GM19372 (cell line): ENCODE measurements at regions not wholly inside any gene's neighbourhood (a gene's known extent, or its start where the extent isn't known, plus 50 kb on each side); places are given as distances from the start of the nearest gene placed in this dataset.

Experiments
- ATAC-seq: cut with Tn5 transposase; IDR thresholded peaks from one replicate; pipeline ENCODE4 v1.9.1; 2021; ENCODE audit warnings: mild to moderate bottlenecking, low read depth, moderate library complexity; ENCODE audit not compliant: unreplicated experiment

- no peak for ATAC-seq
Measured at GRCh38 chr9:87270221-87270847, 227.3 kb upstream of the DAPK1 start.

- ATAC-seq, result no peak
Measured at GRCh38 chr9:87270848-87271234, 226.8 kb upstream of the DAPK1 start.

- no peak for ATAC-seq
Measured at GRCh38 chr9:87271696-87272477, 225.8 kb upstream of the DAPK1 start.

GRCh38 chr9:87275047-87275725 is 222.5 kb upstream of the DAPK1 start:
- ATAC-seq, result no peak

DNA sequence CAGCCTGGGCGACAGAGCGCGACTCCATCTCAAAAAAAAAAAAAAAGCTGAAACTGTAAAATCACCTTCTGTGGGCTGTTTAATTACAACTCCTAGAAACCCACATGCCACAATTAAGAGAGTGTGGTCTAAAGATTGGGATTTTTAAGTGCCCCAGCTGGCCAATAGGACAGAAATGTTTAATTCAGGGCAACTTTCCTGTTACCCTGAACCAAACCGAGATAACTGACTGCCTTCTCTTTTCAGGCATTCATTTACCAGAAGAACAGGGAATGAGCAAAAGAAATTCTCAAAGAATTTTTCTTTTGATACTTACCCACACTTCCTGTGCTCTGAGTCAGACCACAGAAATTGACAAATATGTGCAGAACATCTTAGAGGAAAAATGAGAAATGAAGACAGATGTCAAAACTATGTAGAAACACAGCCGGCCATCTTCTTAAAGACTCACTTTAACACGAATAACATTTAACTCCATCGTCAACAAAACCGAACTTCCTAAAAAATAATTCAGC is 221.3 kb upstream of the DAPK1 start:
- no peak for ATAC-seq

- no peak for ATAC-seq
Measured at GRCh38 chr9:87276851-87277261, 220.8 kb upstream of the DAPK1 start.

GRCh38 chr9:87277346-87277745 is 220.3 kb upstream of the DAPK1 start:
- no peak for ATAC-seq

- ATAC-seq, result no peak
Measured at GRCh38 chr9:87278971-87279733, 218.5 kb upstream of the DAPK1 start.

- ATAC-seq, result no peak
Measured at GRCh38 chr9:87280421-87280820, 217.2 kb upstream of the DAPK1 start.

DNA sequence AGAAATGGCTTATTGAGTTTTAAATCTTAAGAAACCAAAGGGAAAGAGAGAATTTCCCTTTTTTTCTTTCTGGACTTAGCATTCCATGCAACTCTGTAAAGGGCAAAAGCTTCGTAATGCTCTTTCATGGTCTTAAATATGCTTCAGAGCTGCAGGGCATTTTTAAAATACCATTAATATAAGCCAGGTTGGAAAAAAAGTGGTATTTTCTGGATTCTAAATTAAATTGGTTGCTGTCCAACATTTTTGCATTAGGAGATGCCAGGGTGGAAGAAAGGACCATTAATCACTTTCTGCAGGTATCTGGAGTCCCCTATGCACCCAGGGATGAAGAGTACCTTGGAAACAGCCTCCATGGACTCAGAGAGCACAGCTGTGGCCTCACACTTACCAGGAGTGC is 215.1 kb upstream of the DAPK1 start:
- no peak for ATAC-seq

GRCh38 chr9:87283585-87283984 is 214.1 kb upstream of the DAPK1 start:
- no peak for ATAC-seq

- no peak for ATAC-seq
Measured at GRCh38 chr9:87285183-87285850, 212.3 kb upstream of the DAPK1 start.

DNA sequence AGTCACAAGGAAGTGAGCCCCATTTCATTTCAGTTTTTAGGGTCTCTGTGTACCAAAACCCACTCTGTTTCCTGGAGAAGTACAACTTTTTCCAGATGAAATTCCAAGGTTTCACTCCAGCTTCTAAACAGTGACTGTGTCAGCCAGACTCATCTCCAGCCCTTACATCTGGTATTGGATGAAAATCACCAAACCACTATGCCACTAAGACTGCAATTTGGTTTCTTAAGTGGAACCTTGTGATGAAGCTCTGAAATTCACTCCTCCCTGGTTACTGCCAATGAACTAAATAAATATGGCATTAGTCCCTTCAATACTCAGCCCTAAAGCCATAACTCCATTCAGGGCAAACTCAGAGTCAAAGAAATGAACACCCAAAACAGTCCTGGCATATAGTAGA is 211.2 kb upstream of the DAPK1 start:
- no peak for ATAC-seq

GRCh38 chr9:87290241-87291052 is 207.2 kb upstream of the DAPK1 start:
- ATAC-seq, result no peak

GRCh38 chr9:87292449-87293191 is 205.0 kb upstream of the DAPK1 start:
- ATAC-seq, result no peak

GRCh38 chr9:87294126-87294525 is 203.5 kb upstream of the DAPK1 start:
- no peak for ATAC-seq

DNA sequence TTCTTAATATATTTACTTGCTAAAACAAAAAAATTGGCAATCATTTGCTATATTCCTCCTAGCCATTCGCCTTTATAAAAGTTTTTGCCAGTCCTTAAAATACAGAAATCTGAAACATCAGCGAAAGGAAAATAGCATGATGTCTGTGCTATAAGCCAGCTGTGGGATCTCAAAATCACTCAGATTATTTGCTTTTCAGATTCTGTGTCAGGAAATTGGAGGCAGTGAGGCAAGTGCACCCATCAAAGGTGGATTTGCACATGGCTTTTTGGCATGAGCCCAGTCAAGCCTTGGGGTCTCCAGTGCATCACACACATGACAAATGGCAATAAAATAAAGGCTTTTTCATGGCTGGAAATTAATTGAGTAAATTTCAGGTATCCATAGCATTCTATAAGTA is 196.8 kb upstream of the DAPK1 start:
- no peak for ATAC-seq

DNA sequence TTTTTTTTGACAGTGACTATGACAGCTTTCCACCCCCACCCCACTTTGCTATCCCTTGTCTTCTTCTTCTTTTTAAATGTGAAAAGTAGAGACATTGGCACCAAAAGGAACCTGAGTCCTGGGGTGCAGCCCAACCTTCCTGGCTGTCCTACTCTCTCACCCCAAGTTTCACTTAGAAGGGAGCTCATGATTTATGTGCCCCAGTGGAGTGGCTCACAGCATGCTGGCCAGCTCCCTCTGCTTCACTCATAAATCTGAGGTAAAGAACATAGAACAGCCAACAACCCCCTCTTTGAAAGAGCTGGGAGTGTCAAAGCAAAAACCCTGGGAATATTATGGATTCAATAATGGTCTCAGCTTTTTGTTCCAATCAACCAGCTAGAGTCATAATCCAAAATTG is 196.3 kb upstream of the DAPK1 start:
- no peak for ATAC-seq

GRCh38 chr9:87305151-87305550 is 192.5 kb upstream of the DAPK1 start:
- ATAC-seq, result no peak
